Neural progenitor cell (in vitro differentiated cells): ENCODE measurements at regions not wholly inside any gene's neighbourhood (a gene's known extent, or its start where the extent isn't known, plus 50 kb on each side); places are given as distances from the start of the nearest gene placed in this dataset.

Experiments
- DNase-seq: peaks from one replicate; pipeline ENCODE4 v3.0.0-alpha.2; 2016; ENCODE audit warnings: low spot score
- H2AFZ ChIP-seq: fragments of 200-600 bp; sonication (generic); replicated peaks from 2 replicates; pipeline ENCODE4 v1.6.1; 2016; ENCODE audit warnings: antibody characterized with exemption
- H3F3A ChIP-seq: fragments of 200-600 bp; sonication (generic); 2 replicates; pipeline ENCODE4 v1.6.1; 2016; ENCODE audit warnings: antibody characterized with exemption, low read depth
- H3K27ac ChIP-seq: fragments of 200-600 bp; sonication (generic); 2 replicates; pipeline ENCODE4 v1.5.1; 2016; ENCODE audit warnings: mild to moderate bottlenecking
- H3K27me3 ChIP-seq: fragments of 200-600 bp; sonication (generic); 2 replicates; pipeline ENCODE4 v1.6.1; 2016; ENCODE audit warnings: mild to moderate bottlenecking, moderate library complexity
- H3K36me3 ChIP-seq: fragments of 200-600 bp; sonication (generic); 2 replicates; pipeline ENCODE4 v1.5.1; 2016
- H3K4me1 ChIP-seq: fragments of 200-600 bp; sonication (generic); 2 replicates; pipeline ENCODE4 v1.6.1; 2016; ENCODE audit warnings: mixed run types
- H3K4me2 ChIP-seq: fragments of 200-600 bp; sonication (generic); 2 replicates; pipeline ENCODE4 v1.6.1; 2016
- H3K4me3 ChIP-seq: fragments of 200-600 bp; sonication (generic); 2 replicates; pipeline ENCODE4 v1.5.1; 2016
- H3K79me2 ChIP-seq: fragments of 200-600 bp; sonication (generic); 2 replicates; pipeline ENCODE4 v1.6.1; 2016; ENCODE audit warnings: low read depth
- H3K9ac ChIP-seq: fragments of 200-600 bp; sonication (generic); 2 replicates; pipeline ENCODE4 v1.6.1; 2016
- H3K9me3 ChIP-seq: fragments of 200-600 bp; sonication (generic); 2 replicates; pipeline ENCODE4 v1.5.1; 2016; ENCODE audit warnings: low read depth
- H4K20me1 ChIP-seq: fragments of 200-600 bp; sonication (generic); 2 replicates; pipeline ENCODE4 v1.6.1; 2016; ENCODE audit warnings: low read depth
- H3K27ac Mint-ChIP-seq: 3 replicates; pipeline ENCODE4 v1.8.0; 2021; ENCODE audit warnings: mixed read lengths
- H3K27me3 Mint-ChIP-seq: 2 replicates; pipeline ENCODE4 v1.8.0; 2022; ENCODE audit warnings: low read depth, mild to moderate bottlenecking, inconsistent platforms, moderate library complexity, mixed read lengths; ENCODE audit not compliant: insufficient read depth
- H3K36me3 Mint-ChIP-seq: 3 replicates; pipeline ENCODE4 v1.8.0; 2021; ENCODE audit warnings: mixed read lengths
- H3K4me1 Mint-ChIP-seq: 3 replicates; pipeline ENCODE4 v1.8.0; 2021; ENCODE audit warnings: mixed read lengths
- H3K4me3 Mint-ChIP-seq: 3 replicates; pipeline ENCODE4 v1.8.0; 2021; ENCODE audit warnings: mild to moderate bottlenecking, moderate library complexity, mixed read lengths
- H3K9me3 Mint-ChIP-seq: 3 replicates; pipeline ENCODE4 v1.8.0; 2020; ENCODE audit warnings: mixed read lengths
- EZH2 ChIP-seq: fragments of 200-600 bp; sonication (generic); IDR thresholded peaks from 2 replicates; pipeline ENCODE4 v1.6.1; 2017; ENCODE audit warnings: antibody characterized with exemption, mild to moderate bottlenecking, moderate library complexity
- EZH2phosphoT487 ChIP-seq: fragments of 200-600 bp; sonication (generic); IDR thresholded peaks from 2 replicates; pipeline ENCODE4 v1.6.1; 2017; ENCODE audit warnings: antibody characterized with exemption
- TF ChIP-seq, protein P1 (sequence below): fragments of 200-600 bp; sonication (generic); IDR thresholded peaks from 2 replicates; pipeline ENCODE4 v1.5.1; 2017; ENCODE audit warnings: antibody characterized with exemption, mild to moderate bottlenecking

DNA sequence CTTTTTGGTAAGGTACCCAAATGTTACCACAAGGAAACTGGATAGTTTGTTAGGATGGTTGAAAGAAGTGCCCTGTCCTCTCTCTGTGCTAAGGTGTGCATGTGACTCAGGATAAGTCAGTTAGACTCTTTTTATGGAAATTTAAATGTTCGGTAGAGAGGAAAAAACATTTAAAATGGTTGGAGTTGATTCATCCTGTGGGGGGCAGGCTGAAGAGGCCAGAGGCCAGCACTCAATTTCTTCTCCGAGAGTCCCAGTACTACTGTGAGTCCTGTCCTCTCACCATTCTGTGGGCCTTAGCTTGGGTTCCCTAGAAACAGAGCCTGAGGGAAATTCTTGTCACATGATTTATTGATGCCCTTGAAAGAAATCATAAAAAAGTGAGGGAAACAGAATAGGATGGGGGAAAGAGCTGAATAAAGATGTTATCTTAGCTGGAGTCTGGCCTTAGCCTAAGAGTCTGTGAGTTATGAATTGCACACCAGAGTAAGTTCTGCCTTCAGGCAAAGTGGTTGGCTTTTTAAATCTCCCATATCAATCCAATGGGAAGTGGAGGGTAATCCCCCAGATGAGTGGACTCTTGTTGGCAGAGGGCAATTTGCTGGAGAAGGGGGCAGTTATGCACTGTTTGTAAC, 106.5 kb upstream of the GALNT15 start:
- Histone ChIP-seq H3K4me3 (no peak overlapping the region), H3K27me3 (no peaks in the 10 kb centered on the region), H3K4me2 (no peak overlapping the region), H3K9me3 (no peaks in the 10 kb centered on the region), H3K4me1 (no peaks in the 10 kb centered on the region), H3K36me3 (no peaks in the 10 kb centered on the region), H3K9ac (no peak overlapping the region), H3K27ac (no peak overlapping the region), H2AFZ (no peak overlapping the region), H3K79me2 (no peaks in the 10 kb centered on the region), H3F3A (no peaks in the 10 kb centered on the region), H4K20me1 (no peaks in the 10 kb centered on the region)
- TF ChIP-seq EZH2 (no peak), EZH2phosphoT487 (no peak)
- TF ChIP-seq, protein P1, sequence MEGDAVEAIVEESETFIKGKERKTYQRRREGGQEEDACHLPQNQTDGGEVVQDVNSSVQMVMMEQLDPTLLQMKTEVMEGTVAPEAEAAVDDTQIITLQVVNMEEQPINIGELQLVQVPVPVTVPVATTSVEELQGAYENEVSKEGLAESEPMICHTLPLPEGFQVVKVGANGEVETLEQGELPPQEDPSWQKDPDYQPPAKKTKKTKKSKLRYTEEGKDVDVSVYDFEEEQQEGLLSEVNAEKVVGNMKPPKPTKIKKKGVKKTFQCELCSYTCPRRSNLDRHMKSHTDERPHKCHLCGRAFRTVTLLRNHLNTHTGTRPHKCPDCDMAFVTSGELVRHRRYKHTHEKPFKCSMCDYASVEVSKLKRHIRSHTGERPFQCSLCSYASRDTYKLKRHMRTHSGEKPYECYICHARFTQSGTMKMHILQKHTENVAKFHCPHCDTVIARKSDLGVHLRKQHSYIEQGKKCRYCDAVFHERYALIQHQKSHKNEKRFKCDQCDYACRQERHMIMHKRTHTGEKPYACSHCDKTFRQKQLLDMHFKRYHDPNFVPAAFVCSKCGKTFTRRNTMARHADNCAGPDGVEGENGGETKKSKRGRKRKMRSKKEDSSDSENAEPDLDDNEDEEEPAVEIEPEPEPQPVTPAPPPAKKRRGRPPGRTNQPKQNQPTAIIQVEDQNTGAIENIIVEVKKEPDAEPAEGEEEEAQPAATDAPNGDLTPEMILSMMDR = no peak
- peaks cover 4% of the 10 kb centered on the region for H3K27me3 Mint-ChIP-seq
- no peak overlapping the region for H3K4me3 Mint-ChIP-seq
- no peaks in the 10 kb centered on the region for H3K9me3 Mint-ChIP-seq
- no peak overlapping the region for H3K27ac Mint-ChIP-seq
- DNase-seq = no peak
- no peaks in the 10 kb centered on the region for H3K36me3 Mint-ChIP-seq
- peaks cover 7% of the 10 kb centered on the region for H3K4me1 Mint-ChIP-seq

DNA sequence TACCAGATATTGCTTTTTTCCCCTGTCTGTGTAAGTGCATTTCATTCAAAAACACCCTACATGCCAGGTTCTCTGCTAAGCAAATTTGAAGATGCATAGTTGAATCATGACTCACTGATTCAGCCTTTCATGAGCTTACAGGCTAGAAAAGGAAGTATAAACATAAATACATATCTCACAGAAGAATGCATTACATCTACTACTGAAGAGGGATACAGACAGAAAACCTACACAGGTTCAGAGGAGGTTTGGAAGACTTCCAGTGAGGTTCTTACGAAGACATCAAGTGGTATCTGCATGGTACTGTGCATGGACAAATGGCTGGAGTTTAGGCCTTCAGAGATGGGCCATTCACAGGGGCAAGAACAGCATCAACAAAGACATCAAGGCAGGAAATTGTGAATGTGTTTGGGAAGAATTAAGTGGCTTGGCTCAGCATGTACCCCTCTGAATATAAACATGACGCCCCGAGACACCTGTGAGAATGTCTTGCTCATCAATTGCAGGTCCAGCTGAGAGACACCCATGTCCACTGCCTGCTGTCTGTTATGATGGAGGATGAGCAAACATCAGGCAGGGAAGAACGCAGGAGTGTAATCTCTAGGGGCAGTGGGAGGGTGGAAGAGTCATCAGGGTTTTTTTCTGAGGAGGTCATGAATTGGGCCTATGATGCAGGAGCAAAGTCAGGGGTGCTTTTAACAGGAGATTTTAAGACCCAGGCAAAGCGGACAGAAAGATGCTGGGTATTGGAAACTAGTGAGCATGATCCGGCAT, 105.1 kb upstream of the GALNT15 start:
- DNase-seq = no peak
- Histone ChIP-seq H3K4me3 (no peak overlapping the region), H3K9me3 (no peaks in the 10 kb centered on the region), H3K4me1 (no peaks in the 10 kb centered on the region), H3K27me3 (no peaks in the 10 kb centered on the region), H4K20me1 (no peaks in the 10 kb centered on the region), H2AFZ (no peak overlapping the region), H3F3A (no peaks in the 10 kb centered on the region), H3K79me2 (no peaks in the 10 kb centered on the region), H3K4me2 (no peak overlapping the region), H3K36me3 (no peaks in the 10 kb centered on the region), H3K9ac (no peak overlapping the region), H3K27ac (no peak overlapping the region)
- Mint-ChIP-seq H3K27ac (no peak overlapping the region), H3K27me3 (peaks cover 4% of the 10 kb centered on the region), H3K9me3 (no peaks in the 10 kb centered on the region), H3K4me1 (peaks cover 7% of the 10 kb centered on the region), H3K4me3 (no peak overlapping the region), H3K36me3 (no peaks in the 10 kb centered on the region)
- TF ChIP-seq EZH2 (no peak), EZH2phosphoT487 (no peak)
- TF ChIP-seq, protein P1 = no peak

DNA sequence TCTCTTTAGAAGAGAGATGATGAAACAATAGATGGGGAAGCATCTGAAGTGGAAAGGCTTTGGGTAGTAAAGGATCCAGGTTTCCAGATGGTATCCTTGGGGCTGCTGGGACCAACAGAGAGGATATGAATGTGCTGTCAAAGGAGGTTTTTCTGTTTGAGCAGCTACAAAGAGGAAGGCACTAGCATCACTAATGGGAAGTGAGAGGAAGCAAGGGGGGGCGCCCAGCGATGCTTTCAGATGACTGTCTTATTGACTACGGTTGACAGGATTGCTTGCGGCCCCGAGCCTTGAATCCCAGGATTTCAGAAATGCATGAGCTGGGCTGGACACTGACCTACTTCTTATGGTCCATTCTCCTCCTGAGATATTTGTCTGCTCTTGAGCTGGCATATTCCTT, 103.8 kb upstream of the GALNT15 start:
- Mint-ChIP-seq H3K4me1 (peaks cover 3% of the 10 kb centered on the region), H3K27ac (no peak overlapping the region), H3K9me3 (no peaks in the 10 kb centered on the region), H3K27me3 (no peaks in the 10 kb centered on the region), H3K36me3 (no peaks in the 10 kb centered on the region), H3K4me3 (no peak overlapping the region)
- no peaks in the 10 kb centered on the region for H3K4me1 ChIP-seq
- no peak overlapping the region for H3K27ac ChIP-seq
- no peak for DNase-seq
- H3K36me3 ChIP-seq = no peaks in the 10 kb centered on the region
- TF ChIP-seq EZH2 (no peak), EZH2phosphoT487 (no peak)
- TF ChIP-seq, protein P1 = no peak
- no peaks in the 10 kb centered on the region for H3K27me3 ChIP-seq
- H4K20me1 ChIP-seq = no peaks in the 10 kb centered on the region
- no peak overlapping the region for H3K9ac ChIP-seq
- H3K79me2 ChIP-seq = no peaks in the 10 kb centered on the region
- H3F3A ChIP-seq = no peaks in the 10 kb centered on the region
- no peak overlapping the region for H3K4me2 ChIP-seq
- no peak overlapping the region for H3K4me3 ChIP-seq
- no peaks in the 10 kb centered on the region for H3K9me3 ChIP-seq
- no peak overlapping the region for H2AFZ ChIP-seq
